ENCODE measurements at regions not wholly inside any gene's neighbourhood (a gene's known extent, or its start where the extent isn't known, plus 50 kb on each side); places are given as distances from the start of the nearest gene placed in this dataset.

GRCh38 chr5:171714261-171714660 lies 71.4 kb upstream of the SMIM23 start:
- TF ChIP-seq EZH2phosphoT487 (IDR thresholded peaks at IDR 0.05; ENCODE audit: insufficient read depth, low read depth) (no peak), EZH2 (IDR thresholded peaks at IDR 0.05; ENCODE audit: insufficient read depth, poor library complexity, severe bottlenecking) (no peak)

Measured in GM23248 (cell line).